ENCODE measurements at regions not wholly inside any gene's neighbourhood (a gene's known extent, or its start where the extent isn't known, plus 50 kb on each side); places are given as distances from the start of the nearest gene placed in this dataset.

DNA sequence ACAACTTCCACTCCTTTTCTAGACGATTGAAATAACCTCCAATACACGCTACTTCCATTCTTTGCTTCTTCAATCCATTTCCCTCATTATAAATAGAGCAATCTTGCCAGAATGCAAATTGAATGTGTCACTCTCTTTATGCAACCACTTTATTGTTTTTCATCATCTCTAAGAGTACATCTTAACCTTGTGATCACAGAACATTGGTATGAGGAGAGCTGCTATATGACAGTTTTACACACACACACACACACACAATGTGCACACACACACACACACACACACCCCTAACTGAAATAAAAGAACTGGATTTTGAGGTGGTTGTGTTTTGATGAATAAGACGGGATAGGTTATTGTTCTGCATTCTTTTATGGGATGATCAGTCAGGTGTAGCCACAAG lies 187.0 kb downstream of the HDGFL1 start (continued):
- TF ChIP-seq, protein P1, sequence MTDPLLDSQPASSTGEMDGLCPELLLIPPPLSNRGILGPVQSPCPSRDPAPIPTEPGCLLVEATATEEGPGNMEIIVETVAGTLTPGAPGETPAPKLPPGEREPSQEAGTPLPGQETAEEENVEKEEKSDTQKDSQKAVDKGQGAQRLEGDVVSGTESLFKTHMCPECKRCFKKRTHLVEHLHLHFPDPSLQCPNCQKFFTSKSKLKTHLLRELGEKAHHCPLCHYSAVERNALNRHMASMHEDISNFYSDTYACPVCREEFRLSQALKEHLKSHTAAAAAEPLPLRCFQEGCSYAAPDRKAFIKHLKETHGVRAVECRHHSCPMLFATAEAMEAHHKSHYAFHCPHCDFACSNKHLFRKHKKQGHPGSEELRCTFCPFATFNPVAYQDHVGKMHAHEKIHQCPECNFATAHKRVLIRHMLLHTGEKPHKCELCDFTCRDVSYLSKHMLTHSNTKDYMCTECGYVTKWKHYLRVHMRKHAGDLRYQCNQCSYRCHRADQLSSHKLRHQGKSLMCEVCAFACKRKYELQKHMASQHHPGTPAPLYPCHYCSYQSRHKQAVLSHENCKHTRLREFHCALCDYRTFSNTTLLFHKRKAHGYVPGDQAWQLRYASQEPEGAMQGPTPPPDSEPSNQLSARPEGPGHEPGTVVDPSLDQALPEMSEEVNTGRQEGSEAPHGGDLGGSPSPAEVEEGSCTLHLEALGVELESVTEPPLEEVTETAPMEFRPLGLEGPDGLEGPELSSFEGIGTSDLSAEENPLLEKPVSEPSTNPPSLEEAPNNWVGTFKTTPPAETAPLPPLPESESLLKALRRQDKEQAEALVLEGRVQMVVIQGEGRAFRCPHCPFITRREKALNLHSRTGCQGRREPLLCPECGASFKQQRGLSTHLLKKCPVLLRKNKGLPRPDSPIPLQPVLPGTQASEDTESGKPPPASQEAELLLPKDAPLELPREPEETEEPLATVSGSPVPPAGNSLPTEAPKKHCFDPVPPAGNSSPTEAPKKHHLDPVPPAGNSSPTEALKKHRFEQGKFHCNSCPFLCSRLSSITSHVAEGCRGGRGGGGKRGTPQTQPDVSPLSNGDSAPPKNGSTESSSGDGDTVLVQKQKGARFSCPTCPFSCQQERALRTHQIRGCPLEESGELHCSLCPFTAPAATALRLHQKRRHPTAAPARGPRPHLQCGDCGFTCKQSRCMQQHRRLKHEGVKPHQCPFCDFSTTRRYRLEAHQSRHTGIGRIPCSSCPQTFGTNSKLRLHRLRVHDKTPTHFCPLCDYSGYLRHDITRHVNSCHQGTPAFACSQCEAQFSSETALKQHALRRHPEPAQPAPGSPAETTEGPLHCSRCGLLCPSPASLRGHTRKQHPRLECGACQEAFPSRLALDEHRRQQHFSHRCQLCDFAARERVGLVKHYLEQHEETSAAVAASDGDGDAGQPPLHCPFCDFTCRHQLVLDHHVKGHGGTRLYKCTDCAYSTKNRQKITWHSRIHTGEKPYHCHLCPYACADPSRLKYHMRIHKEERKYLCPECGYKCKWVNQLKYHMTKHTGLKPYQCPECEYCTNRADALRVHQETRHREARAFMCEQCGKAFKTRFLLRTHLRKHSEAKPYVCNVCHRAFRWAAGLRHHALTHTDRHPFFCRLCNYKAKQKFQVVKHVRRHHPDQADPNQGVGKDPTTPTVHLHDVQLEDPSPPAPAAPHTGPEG (CRISPR knock-in tag; IDR thresholded peaks at IDR 0.05): no peak
- no peak for TF ChIP-seq ZNF816 (CRISPR knock-in tag; IDR thresholded peaks at IDR 0.05; ENCODE audit: borderline replicate concordance)

DNA sequence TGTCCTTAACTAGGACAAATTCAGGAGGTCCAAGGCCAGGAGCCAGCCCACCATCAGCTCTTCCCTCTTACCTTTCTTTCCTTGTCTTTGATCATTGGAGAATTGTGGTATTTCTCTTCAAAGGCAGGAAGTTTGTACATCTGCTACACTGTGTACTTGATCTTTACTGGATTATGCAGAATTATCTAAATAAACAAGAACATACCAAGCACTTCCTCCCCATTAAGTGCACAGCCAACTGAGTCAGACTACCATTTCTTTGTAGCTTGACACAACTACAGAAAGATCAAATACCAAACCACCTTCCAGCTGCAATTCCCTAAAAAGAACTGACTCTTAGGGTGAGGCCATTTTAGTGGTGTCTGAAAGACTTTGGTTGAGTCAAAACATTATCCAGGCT lies 195.1 kb downstream of the HDGFL1 start:
- CTCF ChIA-PET (ENCODE audit: low intra/inter-chr PET ratio, low total read pairs): no interaction called here
- H2AFZ ChIP-seq (ENCODE audit: low read length): no peak overlapping the region

More for the DNA sequence above, 195.1 kb downstream of the HDGFL1 start:
- H3K9me3 ChIP-seq (ENCODE audit: low read length): peaks cover 92% of the 10 kb centered on the region
- FAIRE-seq (no peak), DNase-seq (ENCODE audit: low spot score) (no peak), ATAC-seq (no peak)
- H3K79me2 ChIP-seq (ENCODE audit: insufficient read depth, low read length): no peaks in the 10 kb centered on the region
- intact Hi-C loops (cut with micrococcal nuclease; ENCODE audit: unreplicated experiment): loop anchor here (10.0 kb wide), 1 partner anchor 120 kb away; no protein-coding TSS in a partner anchor
- no peak overlapping the region for H3K4me3 ChIP-seq (replicated peaks in 1 of 3; ENCODE audit: insufficient read depth in 1 of 3, low read depth in 2 of 3, low read length in 3 of 3)
- no peaks in the 10 kb centered on the region for H3K27me3 ChIP-seq (ENCODE audit: control insufficient read depth in 1 of 2, insufficient read depth in 2 of 2, low read length in 2 of 2)
- H4K20me1 ChIP-seq (ENCODE audit: insufficient read depth, low read length): no peaks in the 10 kb centered on the region
- H3K27ac ChIP-seq (ENCODE audit: extremely low read length, insufficient read depth, low read length): no peak overlapping the region
- TF ChIP-seq GTF3A (CRISPR knock-in tag; conservative IDR thresholded peaks at IDR 0.05) (no peak), NFIC (IDR thresholded peaks at IDR 0.05; ENCODE audit: low read length) (no peak), ZNF337 (CRISPR knock-in tag; IDR thresholded peaks at IDR 0.05; ENCODE audit: borderline replicate concordance, low read depth) (no peak), ZNF782 (CRISPR knock-in tag; IDR thresholded peaks at IDR 0.05; ENCODE audit: borderline replicate concordance) (no peak), ZNF446 (CRISPR knock-in tag; IDR thresholded peaks at IDR 0.05) (no peak), MEIS1 (CRISPR knock-in tag; IDR thresholded peaks at IDR 0.05; ENCODE audit: borderline replicate concordance) (no peak), BORCS8-MEF2B (CRISPR knock-in tag; IDR thresholded peaks at IDR 0.05) (no peak), ZNF160 (CRISPR knock-in tag; IDR thresholded peaks at IDR 0.05) (no peak), ZNF335 (CRISPR knock-in tag; IDR thresholded peaks at IDR 0.05) (no peak), ZNF121 (CRISPR knock-in tag; IDR thresholded peaks at IDR 0.05) (no peak), ETV5 (CRISPR knock-in tag; IDR thresholded peaks at IDR 0.05; ENCODE audit: borderline replicate concordance) (no peak), ZBTB7B (CRISPR knock-in tag; IDR thresholded peaks at IDR 0.05) (no peak), CREM (IDR thresholded peaks at IDR 0.05) (no peak), CREM (CRISPR knock-in tag; IDR thresholded peaks at IDR 0.05) (no peak), GTF2F1 (IDR thresholded peaks at IDR 0.05; ENCODE audit: low read length) (no peak), ZNF33A (CRISPR knock-in tag; IDR thresholded peaks at IDR 0.05; ENCODE audit: borderline replicate concordance) (no peak)
- TF ChIP-seq, protein P2, sequence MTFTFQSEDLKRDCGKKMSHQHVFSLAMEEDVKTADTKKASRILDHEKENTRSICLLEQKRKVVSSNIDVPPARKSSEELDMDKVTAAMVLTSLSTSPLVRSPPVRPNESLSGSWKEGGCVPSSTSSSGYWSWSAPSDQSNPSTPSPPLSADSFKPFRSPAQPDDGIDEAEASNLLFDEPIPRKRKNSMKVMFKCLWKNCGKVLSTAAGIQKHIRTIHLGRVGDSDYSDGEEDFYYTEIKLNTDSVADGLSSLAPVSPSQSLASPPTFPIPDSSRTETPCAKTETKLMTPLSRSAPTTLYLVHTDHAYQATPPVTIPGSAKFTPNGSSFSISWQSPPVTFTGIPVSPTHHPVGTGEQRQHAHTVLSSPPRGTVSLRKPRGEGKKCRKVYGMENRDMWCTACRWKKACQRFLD (CRISPR knock-in tag; IDR thresholded peaks at IDR 0.05; ENCODE audit: borderline replicate concordance): no peak
- no peak overlapping the region for H3K4me2 ChIP-seq (ENCODE audit: low read depth, low read length)
- in situ Hi-C loops (cut with HindIII; ENCODE audit: extremely low pct_ligation_motif_present, low pct_unique_long_range_greater_than_20kb): no loop called here
- H3K36me3 ChIP-seq (replicated peaks in 1 of 2; ENCODE audit: control insufficient read depth in 1 of 2, insufficient read depth in 2 of 2, low read length in 2 of 2): no peaks in the 10 kb centered on the region
- H3K9ac ChIP-seq (ENCODE audit: insufficient read depth, low read depth, low read length): no peak overlapping the region
- POLR2A ChIA-PET: no interaction called here
- H3K4me1 ChIP-seq (ENCODE audit: insufficient read depth, low read length): no peaks in the 10 kb centered on the region
- BruUV-seq (replicated peaks): no TSS peak

All from HepG2 (cell line).